B cell (primary cell): ENCODE measurements at regions not wholly inside any gene's neighbourhood (a gene's known extent, or its start where the extent isn't known, plus 50 kb on each side); places are given as distances from the start of the nearest gene placed in this dataset.

Experiments
- ATAC-seq: fragments of 200-7000 bp; cut with Tn5 transposase; one replicate; pipeline ENCODE4 v1.10.0; 2021; ENCODE audit warnings: low read depth, mild to moderate bottlenecking, moderate number of reproducible peaks, moderate library complexity
- CTCF ChIA-PET: fragments of 350-600 bp; sonication (Branson Sonifier 250); formaldehyde crosslinking; loops from one replicate; lab custom pipeline; 2021; ENCODE audit warnings: antibody characterized with exemption, inconsistent platforms; lab: Charles Lee
- POLR2A ChIA-PET: fragments of 350-600 bp; sonication (Branson Sonifier 250); formaldehyde crosslinking; loops from one replicate; lab custom pipeline; 2021; ENCODE audit warnings: antibody characterized with exemption; lab: Charles Lee
- DNase-seq: peaks from one replicate; pipeline ENCODE4 v3.0.0; 2013
- H2AFZ ChIP-seq: 2 replicates; pipeline ENCODE4 v1.6.1; 2012; ENCODE audit warnings: mild to moderate bottlenecking, low read depth, low read length; ENCODE audit not compliant: insufficient read depth, poor library complexity, severe bottlenecking
- H3K27ac ChIP-seq, 2 donors: 1 replicate in 1 of 2; 2 replicates in 1 of 2; pipeline ENCODE4 v1.5.1; 2012 to 2013; ENCODE audit warnings: low read length in 2 of 2, mild to moderate bottlenecking in 2 of 2, moderate library complexity in 1 of 2
- H3K27me3 ChIP-seq, 4 experiments: fragments of 200-600 bp in 1 of 4; sonication (generic) in 1 of 4; replicated peaks in 1 of 4; 1 replicate in 2 of 4; 2 replicates in 2 of 4; pipeline versions ENCODE4 v1.6.1 to v1.7.0; 2013 to 2016; ENCODE audit warnings: low read length in 3 of 4, mild to moderate bottlenecking in 2 of 4, mixed read lengths in 1 of 4, moderate library complexity in 1 of 4; ENCODE audit not compliant: insufficient read depth in 4 of 4, control insufficient read depth in 3 of 4; ENCODE audit errors: control extremely low read depth in 1 of 4
- H3K36me3 ChIP-seq, 2 experiments: replicated peaks in 1 of 2; 1 replicate in 1 of 2; 2 replicates in 1 of 2; pipeline versions ENCODE4 v1.6.1 to v1.7.1; 2013; ENCODE audit warnings: low read length in 1 of 2; ENCODE audit not compliant: insufficient read depth in 2 of 2, control insufficient read depth in 1 of 2; ENCODE audit errors: control extremely low read depth in 1 of 2, extremely low read depth in 1 of 2
- H3K4me1 ChIP-seq, 2 donors: fragments of 200-600 bp in 1 of 2; sonication (generic) in 1 of 2; 1 replicate in 1 of 2; 2 replicates in 1 of 2; pipeline versions ENCODE4 v1.5.1 to v1.6.1; 2013 to 2017; ENCODE audit warnings: low read length in 2 of 2; ENCODE audit not compliant: control insufficient read depth in 2 of 2, insufficient read depth in 2 of 2
- H3K4me2 ChIP-seq: replicated peaks from 2 replicates; pipeline ENCODE3; 2012; ENCODE audit warnings: mild to moderate bottlenecking, low read depth, low read length; ENCODE audit not compliant: poor library complexity, severe bottlenecking
- H3K4me3 ChIP-seq, 5 experiments: fragments of 200-600 bp in 1 of 5; sonication (generic) in 1 of 5; 1 replicate in 3 of 5; 2 replicates in 2 of 5; pipeline versions ENCODE4 v1.5.1 to v1.7.0; 2011 to 2016; ENCODE audit warnings: low read length in 4 of 5, mild to moderate bottlenecking in 4 of 5, low read depth in 2 of 5, control low read depth in 1 of 5, moderate library complexity in 1 of 5; ENCODE audit not compliant: insufficient read depth in 1 of 5; ENCODE audit errors: control extremely low read depth in 1 of 5, extremely low read depth in 1 of 5
- H3K79me2 ChIP-seq: fragments of 200-600 bp; sonication (generic); one replicate; pipeline ENCODE4 v1.6.0; 2016; ENCODE audit warnings: low read length; ENCODE audit not compliant: control insufficient read depth, insufficient read depth
- H3K9ac ChIP-seq: fragments of 200-600 bp; sonication (generic); 2 replicates; pipeline ENCODE4 v1.6.1; 2017; ENCODE audit warnings: mild to moderate bottlenecking, low read length, moderate library complexity
- H3K9me3 ChIP-seq, 3 donors: one replicate each; pipeline versions ENCODE4 v1.6.1 to v1.7.1; 2013; ENCODE audit warnings: low read length in 2 of 3; ENCODE audit not compliant: control insufficient read depth in 2 of 3, insufficient read depth in 1 of 3; ENCODE audit errors: control extremely low read depth in 1 of 3
- H4K20me1 ChIP-seq: 2 replicates; pipeline ENCODE4 v1.6.0; 2012; ENCODE audit warnings: mild to moderate bottlenecking, low read length; ENCODE audit not compliant: insufficient read depth, control insufficient read depth, poor library complexity, severe bottlenecking
- H3K27ac Mint-ChIP-seq: one replicate; pipeline ENCODE4 v1.8.0; 2021; ENCODE audit warnings: mixed read lengths
- H3K27me3 Mint-ChIP-seq: one replicate; pipeline ENCODE4 v1.8.0; 2021; ENCODE audit warnings: mixed read lengths
- H3K4me1 Mint-ChIP-seq: one replicate; pipeline ENCODE4 v1.8.0; 2021; ENCODE audit warnings: mixed read lengths
- H3K4me3 Mint-ChIP-seq: one replicate; pipeline ENCODE4 v1.8.0; 2021; ENCODE audit warnings: mixed read lengths
- H3K9me3 Mint-ChIP-seq: one replicate; pipeline ENCODE4 v1.8.0; 2022; ENCODE audit warnings: mixed read lengths; ENCODE audit not compliant: insufficient read depth
- CTCF ChIP-seq: fragments of 200-600 bp; IDR thresholded peaks from one replicate; pipeline ENCODE4 v1.8.0; 2022; ENCODE audit warnings: antibody characterized with exemption, mild to moderate bottlenecking
- EZH2 ChIP-seq: IDR thresholded peaks from 2 replicates; pipeline ENCODE4 v1.6.1; 2012; ENCODE audit warnings: borderline replicate concordance, low read depth, mild to moderate bottlenecking, moderate library complexity, low read length; ENCODE audit not compliant: insufficient read depth, poor library complexity, severe bottlenecking
- WGBS: methylation state at CpG from one replicate; pipeline ENCODE4 v1.1.5; 2013; ENCODE audit warnings: missing lambda C conversion rate; ENCODE audit not compliant: insufficient coverage; 5-methylcytosine and 5-hydroxymethylcytosine counted together
- intact Hi-C: fragments of 100-400 bp; cut with micrococcal nuclease; formaldehyde crosslinking; loops from one replicate; pipeline ENCODE4 v1.10.0; 2022

GRCh38 chr3:118587037-118587741 lies 447.5 kb downstream of the IGSF11 start:
- Histone ChIP-seq H3K27ac (no peak overlapping the region), H3K27me3 (no peaks in the 10 kb centered on the region), H3K4me3 (no peak overlapping the region), H2AFZ (no peak overlapping the region), H3K4me1 (no peaks in the 10 kb centered on the region), H3K9me3 (no peaks in the 10 kb centered on the region), H3K4me2 (no peak overlapping the region), H3K36me3 (no peaks in the 10 kb centered on the region), H3K9ac (no peak overlapping the region), H4K20me1 (no peaks in the 10 kb centered on the region), H3K79me2 (no peaks in the 10 kb centered on the region)
- TF ChIP-seq EZH2 (no peak), CTCF (no peak)
- H3K4me1 Mint-ChIP-seq: no peaks in the 10 kb centered on the region
- H3K27me3 Mint-ChIP-seq: no peaks in the 10 kb centered on the region
- H3K9me3 Mint-ChIP-seq: no peaks in the 10 kb centered on the region
- DNase-seq: no peak
- ATAC-seq: no peak
- CTCF ChIA-PET: no interaction called here
- no peak overlapping the region for H3K4me3 Mint-ChIP-seq
- WGBS: 100% methylated on average over 1 of the region's 2 CpGs
- intact Hi-C loops: no loop called here
- no peak overlapping the region for H3K27ac Mint-ChIP-seq
- POLR2A ChIA-PET: no interaction called here

GRCh38 chr3:118587847-118588246 lies 446.8 kb downstream of the IGSF11 start:
- H3K4me1 ChIP-seq: no peaks in the 10 kb centered on the region
- no peaks in the 10 kb centered on the region for H3K9me3 Mint-ChIP-seq
- H3K27me3 ChIP-seq: no peaks in the 10 kb centered on the region
- ATAC-seq (no peak), DNase-seq (no peak)
- no peaks in the 10 kb centered on the region for H3K79me2 ChIP-seq
- H3K36me3 ChIP-seq: no peaks in the 10 kb centered on the region
- ChIA-PET CTCF (no interaction called here), POLR2A (no interaction called here)
- no peak overlapping the region for H3K9ac ChIP-seq
- H3K4me2 ChIP-seq: no peak overlapping the region
- H3K27ac ChIP-seq: no peak overlapping the region
- H3K4me3 ChIP-seq: no peak overlapping the region
- no peak overlapping the region for H3K27ac Mint-ChIP-seq
- peaks cover 0 to 3% (median 0%) of the 10 kb centered on the region in 3 donors for H3K9me3 ChIP-seq
- H4K20me1 ChIP-seq: no peaks in the 10 kb centered on the region
- H3K4me3 Mint-ChIP-seq: no peak overlapping the region
- H3K4me1 Mint-ChIP-seq: no peaks in the 10 kb centered on the region
- intact Hi-C loops: no loop called here
- H2AFZ ChIP-seq: no peak overlapping the region
- no peaks in the 10 kb centered on the region for H3K27me3 Mint-ChIP-seq
- no peak for TF ChIP-seq CTCF
- no peak for TF ChIP-seq EZH2
